Subcutaneous abdominal adipose tissue (tissue), 5 donors: ENCODE measurements at regions not wholly inside any gene's neighbourhood (a gene's known extent, or its start where the extent isn't known, plus 50 kb on each side); places are given as distances from the start of the nearest gene placed in this dataset.
A peak's percentile ranks its signal among the peaks of the same experiment; 100 is the strongest.
"Not testable (repeated sequence)": the region's sequence is repeated elsewhere in the genome, so short reads cannot be mapped to it uniquely, and the experiment has no call there.

Source experiments
- H3K27ac ChIP-seq: one replicate; pipeline ENCODE4 v1.7.0; 2013; ENCODE audit warnings: low read depth, mild to moderate bottlenecking, inconsistent platforms, low read length, moderate library complexity
- H3K27me3 ChIP-seq, 5 donors: one replicate each; pipeline ENCODE4 v1.7.0; 2013; ENCODE audit warnings: low read length in 5 of 5, inconsistent platforms in 1 of 5; ENCODE audit not compliant: control insufficient read depth in 5 of 5, insufficient read depth in 4 of 5
- H3K36me3 ChIP-seq, 5 donors: one replicate each; pipeline ENCODE4 v1.7.0; 2013; ENCODE audit warnings: low read length in 5 of 5; ENCODE audit not compliant: control insufficient read depth in 5 of 5, insufficient read depth in 5 of 5
- H3K4me1 ChIP-seq, 5 donors: one replicate each; pipeline ENCODE4 v1.7.0; 2013; ENCODE audit warnings: low read length in 5 of 5, mild to moderate bottlenecking in 3 of 5, moderate library complexity in 1 of 5; ENCODE audit not compliant: control insufficient read depth in 5 of 5, insufficient read depth in 5 of 5
- H3K4me3 ChIP-seq, 5 donors: one replicate each; pipeline ENCODE4 v1.7.0; 2013; ENCODE audit warnings: low read length in 5 of 5, low read depth in 1 of 5
- H3K9ac ChIP-seq, 5 donors: one replicate each; pipeline ENCODE4 v1.7.0; 2013; ENCODE audit warnings: low read length in 5 of 5, mild to moderate bottlenecking in 4 of 5, moderate library complexity in 3 of 5
- H3K9me3 ChIP-seq, 5 donors: one replicate each; pipeline ENCODE4 v1.7.0; 2013; ENCODE audit warnings: low read length in 5 of 5; ENCODE audit not compliant: control insufficient read depth in 5 of 5
- donor health status: healthy.
- donor health status: healthy.
- donor health status: healthy.
- donor health status: healthy.
- donor health status: healthy.

DNA sequence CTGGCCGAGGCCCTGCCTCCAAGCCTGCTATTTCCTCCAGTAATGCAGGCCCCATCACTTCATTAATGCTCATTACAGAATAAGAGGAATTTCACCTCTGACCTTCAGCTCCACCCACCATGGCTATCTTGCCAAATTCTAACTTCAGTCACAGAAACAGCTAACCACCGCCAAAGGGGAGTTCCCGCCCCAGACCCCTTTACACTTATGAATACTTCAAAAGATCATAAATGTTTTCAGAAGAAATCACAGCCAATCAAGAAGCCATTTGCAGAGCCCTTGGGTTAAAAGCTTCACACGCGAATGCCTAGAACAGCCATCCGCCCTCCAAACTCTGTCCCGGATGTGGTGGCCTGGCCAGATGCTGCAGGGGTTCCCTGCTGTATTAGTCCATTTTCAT is 73.8 kb upstream of the TWIST2 start:
- H3K36me3 ChIP-seq = no peaks in the 10 kb centered on the region
- H3K4me3 ChIP-seq = no peak overlapping the region
- H3K9ac ChIP-seq = no peak overlapping the region
- no peak overlapping the region for H3K27ac ChIP-seq
- H3K9me3 ChIP-seq = peaks cover 0 to 10% (median 0%) of the 10 kb centered on the region in 5 donors
- peaks cover 0 to 15% (median 6%) of the 10 kb centered on the region in 5 donors for H3K27me3 ChIP-seq
- H3K4me1 ChIP-seq = peaks cover 0 to 3% (median 0%) of the 10 kb centered on the region in 5 donors

DNA sequence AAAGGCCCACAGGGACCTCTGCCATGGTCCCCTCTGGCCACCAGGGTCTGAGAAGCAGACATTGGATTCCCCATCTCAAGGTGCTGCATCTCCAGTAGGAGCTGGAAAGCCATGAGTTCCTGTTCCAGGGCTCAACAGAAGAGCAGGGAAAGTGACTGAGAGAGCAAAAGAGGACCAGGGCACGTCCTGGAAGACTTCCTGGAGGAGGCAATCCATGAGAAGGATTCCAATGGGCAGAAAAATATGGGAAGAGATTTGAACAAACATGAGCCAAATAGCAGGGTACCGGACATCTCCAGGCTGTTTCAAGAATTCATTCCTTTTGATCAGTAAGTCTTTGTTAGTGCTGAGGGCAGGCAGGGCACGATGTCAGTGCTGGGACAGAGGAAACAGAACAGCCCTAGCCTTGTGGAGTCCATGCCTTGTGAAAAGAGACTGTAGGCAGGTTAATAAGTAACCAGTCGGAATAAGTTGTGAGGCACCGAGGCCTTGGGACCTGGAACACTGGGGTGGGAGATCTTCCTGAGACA is 72.8 kb upstream of the TWIST2 start:
- peaks cover 0 to 13% (median 6%) of the 10 kb centered on the region in 5 donors for H3K27me3 ChIP-seq
- H3K36me3 ChIP-seq = no peaks in the 10 kb centered on the region
- H3K9ac ChIP-seq = no peak overlapping the region
- H3K9me3 ChIP-seq = peaks cover 0 to 10% (median 0%) of the 10 kb centered on the region in 5 donors
- H3K27ac ChIP-seq = no peak overlapping the region
- peaks cover 0 to 3% (median 0%) of the 10 kb centered on the region in 5 donors for H3K4me1 ChIP-seq
- no peak overlapping the region for H3K4me3 ChIP-seq

DNA sequence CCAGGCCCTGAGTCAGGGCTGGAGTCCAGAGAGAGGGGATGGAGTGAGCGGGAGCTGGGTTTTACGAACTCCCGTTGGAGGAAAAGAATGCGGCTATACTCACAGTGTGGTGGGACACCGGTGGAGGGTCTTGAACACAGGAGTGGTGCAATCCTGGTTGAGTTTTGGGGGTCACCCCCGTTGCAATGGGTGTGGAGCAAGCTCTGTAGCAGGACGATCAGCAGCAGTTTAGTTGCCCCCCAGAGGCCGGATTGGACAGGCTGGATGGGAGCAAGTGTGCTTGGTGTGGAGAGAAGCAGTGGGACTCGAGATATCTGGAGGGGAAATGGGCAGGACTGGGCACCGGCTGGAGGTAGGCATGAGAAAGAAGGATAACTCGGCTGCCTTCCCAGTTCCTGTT is 72.3 kb upstream of the TWIST2 start:
- Histone ChIP-seq H3K27me3 (peaks cover 0 to 13% (median 6%) of the 10 kb centered on the region in 5 donors), H3K27ac (no peak overlapping the region), H3K9ac (no peak overlapping the region), H3K9me3 (peaks cover 0 to 10% (median 0%) of the 10 kb centered on the region in 5 donors), H3K36me3 (no peaks in the 10 kb centered on the region), H3K4me1 (peaks cover 0 to 3% (median 0%) of the 10 kb centered on the region in 5 donors), H3K4me3 (no peak overlapping the region)

DNA sequence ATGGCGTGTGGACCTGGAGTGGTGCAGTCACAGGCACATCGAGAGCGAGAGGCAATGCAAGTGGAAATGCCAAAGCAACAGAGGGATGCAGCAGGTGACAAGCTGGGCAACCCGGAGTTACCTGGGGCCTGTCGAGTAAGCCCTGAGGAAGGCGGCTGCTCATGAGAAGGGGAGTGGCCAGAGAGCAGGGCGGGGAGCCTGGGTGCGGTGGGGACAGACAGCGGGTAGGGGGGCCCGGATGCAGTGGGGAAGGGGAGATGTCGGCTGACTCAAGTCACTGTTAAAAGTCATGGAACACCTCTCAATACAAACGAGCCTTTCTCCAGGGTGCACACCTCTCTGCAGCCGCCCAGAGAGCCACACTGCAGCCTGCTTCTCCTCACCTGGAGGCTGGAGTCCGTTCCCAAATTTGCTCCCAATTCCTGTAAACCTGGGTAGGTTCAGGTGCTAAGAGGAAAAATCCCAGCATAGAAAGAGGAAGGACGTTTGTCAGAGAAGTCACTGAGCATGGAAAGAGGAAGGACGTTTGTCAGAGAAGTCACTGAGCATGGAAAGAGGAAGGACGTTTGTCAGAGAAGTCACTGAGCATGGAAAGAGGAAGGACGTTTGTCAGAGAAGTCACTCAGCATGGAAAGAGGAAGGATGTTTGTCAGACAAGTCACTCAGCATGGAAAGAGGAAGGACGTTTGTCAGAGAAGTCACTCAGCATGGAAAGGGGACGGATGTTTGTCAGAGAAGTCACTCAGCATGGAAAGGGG is 71.7 kb upstream of the TWIST2 start:
- Histone ChIP-seq H3K36me3 (no peaks in the 10 kb centered on the region), H3K9ac (no peak overlapping the region), H3K27me3 (peaks cover 0 to 11% (median 6%) of the 10 kb centered on the region in 5 donors), H3K27ac (no peak overlapping the region), H3K4me3 (no peak overlapping the region), H3K4me1 (peaks cover 0 to 3% (median 0%) of the 10 kb centered on the region in 5 donors), H3K9me3 (peaks cover 0 to 10% (median 0%) of the 10 kb centered on the region in 5 donors)

DNA sequence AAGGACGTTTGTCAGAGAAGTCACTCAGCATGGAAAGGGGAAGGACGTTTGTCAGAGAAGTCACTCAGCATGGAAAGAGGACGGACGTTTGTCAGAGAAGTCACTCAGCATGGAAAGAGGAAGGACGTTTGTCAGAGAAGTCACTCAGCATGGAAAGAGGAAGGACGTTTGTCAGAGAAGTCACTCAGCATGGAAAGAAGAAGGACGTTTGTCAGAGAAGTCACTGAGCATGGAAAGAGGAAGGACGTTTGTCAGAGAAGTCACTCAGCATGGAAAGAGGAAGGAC is 71.2 kb upstream of the TWIST2 start:
- not testable (repeated sequence) for H3K4me3 ChIP-seq, H3K27me3 ChIP-seq, H3K9ac ChIP-seq, H3K4me1 ChIP-seq, H3K27ac ChIP-seq, H3K36me3 ChIP-seq
- peaks cover 0 to 10% (median 0%) of the 10 kb centered on the region in 5 donors for H3K9me3 ChIP-seq

DNA sequence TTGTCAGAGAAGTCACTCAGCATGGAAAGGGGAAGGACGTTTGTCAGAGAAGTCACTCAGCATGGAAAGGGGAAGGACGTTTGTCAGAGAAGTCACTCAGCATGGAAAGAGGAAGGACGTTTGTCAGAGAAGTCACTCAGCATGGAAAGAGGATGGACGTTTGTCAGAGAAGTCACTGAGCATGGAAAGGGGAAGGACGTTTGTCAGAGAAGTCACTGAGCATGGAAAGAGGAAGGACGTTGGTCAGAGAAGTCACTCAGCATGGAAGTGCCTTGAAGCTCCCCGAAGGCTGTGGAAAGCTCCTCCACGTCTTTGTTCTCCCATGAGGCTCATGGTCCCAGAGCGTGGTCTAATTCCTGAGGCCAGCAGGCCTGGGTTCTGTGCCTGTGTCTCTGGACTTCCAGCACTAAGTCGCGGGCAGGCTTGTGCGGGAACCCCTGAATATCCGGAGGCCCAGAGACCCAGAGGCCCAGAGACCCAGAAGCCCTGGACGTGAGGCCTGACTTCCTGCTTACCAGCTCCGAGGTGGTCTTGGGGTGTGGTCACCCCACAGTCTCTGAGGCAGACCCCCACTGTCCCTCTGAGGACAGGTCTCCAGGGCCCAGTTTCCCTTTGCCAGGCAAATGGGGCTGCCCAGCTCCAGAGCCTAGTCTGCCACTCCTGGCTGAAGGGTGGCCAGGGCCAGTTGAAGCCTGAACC is 70.4 kb upstream of the TWIST2 start:
- Histone ChIP-seq H3K27me3 (peaks cover 0 to 4% (median 0%) of the 10 kb centered on the region in 5 donors), H3K4me3 (no peak overlapping the region), H3K27ac (no peak overlapping the region), H3K36me3 (no peaks in the 10 kb centered on the region), H3K9me3 (peaks cover 0 to 10% (median 0%) of the 10 kb centered on the region in 5 donors), H3K4me1 (peaks cover 0 to 3% (median 0%) of the 10 kb centered on the region in 5 donors), H3K9ac (no peak overlapping the region)

DNA sequence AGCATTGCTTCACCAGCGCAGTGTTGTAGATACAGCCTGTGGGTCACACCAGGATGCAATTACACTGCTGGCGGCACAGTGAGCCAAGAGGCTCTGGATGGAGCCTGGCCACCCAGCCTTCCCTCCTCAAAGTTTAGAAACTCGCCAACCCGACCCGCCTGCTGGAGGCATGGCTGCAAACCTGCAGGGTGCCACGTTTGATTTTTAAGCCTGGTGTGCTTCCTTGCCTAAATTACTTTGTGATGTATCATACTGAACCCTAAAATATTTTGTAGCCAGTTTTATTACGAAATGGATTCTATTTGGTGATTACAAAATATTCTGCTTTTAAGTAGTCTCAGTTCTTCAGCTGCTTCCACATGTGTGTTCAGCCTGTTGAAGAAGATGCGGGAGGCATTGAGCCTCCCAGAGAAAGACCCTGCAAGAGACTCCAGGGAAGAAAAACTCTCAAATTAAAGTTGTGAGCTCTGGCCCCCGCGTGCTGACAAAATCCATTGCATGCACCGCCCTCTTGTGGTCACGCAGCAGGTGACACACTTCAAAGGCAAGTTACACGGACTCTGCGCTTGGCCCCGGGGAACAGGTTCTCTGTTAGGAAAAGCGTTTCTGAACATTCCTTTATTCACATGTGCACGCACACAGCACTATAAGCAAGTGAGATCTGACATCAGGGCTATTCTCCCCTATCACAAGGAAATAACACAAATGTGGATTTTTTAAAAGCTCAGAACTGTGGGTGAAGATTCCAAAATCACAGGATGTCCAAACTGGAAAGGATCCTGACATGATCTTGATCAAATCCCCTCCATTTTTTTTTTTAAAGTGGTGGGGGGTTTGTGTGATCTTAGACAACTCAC is 63.0 kb upstream of the TWIST2 start:
- Histone ChIP-seq H3K4me1 (peaks cover 0 to 29% (median 11%) of the 10 kb centered on the region in 5 donors), H3K9me3 (no peaks in the 10 kb centered on the region), H3K27ac (peak overlapping the region; percentile 83), H3K4me3 (peak overlapping the region in 2 of 5 donors; percentile 4 to 12), H3K9ac (peak overlapping the region in 1 of 5 donors; percentile 21), H3K27me3 (peaks cover 0 to 3% (median 0%) of the 10 kb centered on the region in 5 donors), H3K36me3 (no peaks in the 10 kb centered on the region)

DNA sequence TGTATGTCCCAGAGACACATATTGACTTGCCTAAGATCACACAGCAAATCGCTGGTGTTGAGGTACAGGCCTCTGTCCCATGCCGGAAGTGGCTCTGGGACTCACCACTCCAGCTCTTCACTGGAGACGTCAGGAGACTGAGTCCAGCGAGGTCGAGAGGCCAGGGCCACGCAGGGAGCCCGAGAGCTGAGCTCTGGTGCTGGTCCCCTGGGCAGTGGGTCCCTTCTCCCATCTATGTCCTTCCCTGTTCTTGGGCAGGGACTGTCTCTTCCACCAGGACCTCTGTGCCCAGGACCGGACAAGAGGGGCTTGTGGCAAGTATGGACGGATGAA is 62.4 kb upstream of the TWIST2 start:
- Histone ChIP-seq H3K27me3 (peaks cover 0 to 3% (median 0%) of the 10 kb centered on the region in 5 donors), H3K36me3 (no peaks in the 10 kb centered on the region), H3K4me1 (peaks cover 0 to 29% (median 11%) of the 10 kb centered on the region in 5 donors), H3K4me3 (no peak overlapping the region), H3K9ac (no peak overlapping the region), H3K27ac (peak overlapping the region; percentile 83), H3K9me3 (no peaks in the 10 kb centered on the region)

DNA sequence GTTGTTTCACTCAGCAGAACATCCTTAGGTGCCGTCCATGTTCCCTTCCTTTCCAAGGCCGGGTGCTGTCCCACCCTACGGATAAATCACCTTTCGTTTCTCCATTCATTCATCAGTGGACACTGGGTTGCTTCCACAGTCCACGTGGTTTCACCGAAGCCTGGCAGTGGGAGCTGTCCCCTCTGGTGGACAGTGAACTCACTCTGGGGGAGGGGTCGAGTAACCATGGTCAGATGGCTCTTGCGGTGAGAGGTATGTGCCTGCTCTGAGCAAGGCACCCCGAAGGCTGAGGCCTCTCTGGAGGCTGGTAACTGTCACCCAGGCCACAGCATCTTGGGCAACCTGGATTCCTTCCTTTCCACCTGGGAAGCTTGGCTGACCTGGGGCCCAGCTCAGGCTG is 61.5 kb upstream of the TWIST2 start:
- Histone ChIP-seq H3K9me3 (no peaks in the 10 kb centered on the region), H3K4me3 (peak overlapping the region in 3 of 5 donors; percentile 41 to 53 (median 49)), H3K4me1 (peaks cover 2 to 29% (median 11%) of the 10 kb centered on the region in 5 donors), H3K27ac (peak overlapping the region; percentile 83), H3K36me3 (no peaks in the 10 kb centered on the region), H3K9ac (peak overlapping the region in 3 of 5 donors; percentile 7 to 44 (median 14)), H3K27me3 (peaks cover 0 to 3% (median 0%) of the 10 kb centered on the region in 5 donors)
